OCI-LY3 (cell line): ENCODE measurements at regions not wholly inside any gene's neighbourhood (a gene's known extent, or its start where the extent isn't known, plus 50 kb on each side); places are given as distances from the start of the nearest gene placed in this dataset.

Source experiments
- H2AFZ ChIP-seq: fragments of 200-600, 300-600 bp; shearing (Covaris generic); 2 replicates; pipeline ENCODE4 v1.6.0; 2014; ENCODE audit warnings: antibody characterized with exemption, low read depth, low read length
- H3K27ac ChIP-seq: fragments of 200-600, 300-600 bp; sonication (generic); 2 replicates; pipeline ENCODE4 v1.5.1; 2014; ENCODE audit warnings: mild to moderate bottlenecking, low read length, moderate library complexity, mixed read lengths
- H3K27me3 ChIP-seq: fragments of 200-600, 300-600 bp; sonication (generic); 2 replicates; pipeline ENCODE4 v1.6.1; 2014; ENCODE audit warnings: low read depth, low read length, mixed read lengths
- H3K36me3 ChIP-seq: fragments of 200-600, 300-600 bp; sonication (generic); replicated peaks from 2 replicates; pipeline ENCODE3; 2014; ENCODE audit warnings: low read depth, low read length, mixed read lengths
- H3K4me1 ChIP-seq: fragments of 300-600, 200-600 bp; sonication (generic); 2 replicates; pipeline ENCODE4 v1.6.1; 2014; ENCODE audit warnings: low read length, mixed read lengths
- H3K4me2 ChIP-seq: fragments of 200-600, 300-600 bp; sonication (generic); 2 replicates; pipeline ENCODE4 v1.6.1; 2014; ENCODE audit warnings: low read length, mixed read lengths
- H3K4me3 ChIP-seq: fragments of 300-600, 200-600 bp; sonication (generic); 2 replicates; pipeline ENCODE4 v1.5.1; 2014; ENCODE audit warnings: antibody characterized with exemption, mild to moderate bottlenecking, low read length, moderate library complexity
- H3K79me2 ChIP-seq: fragments of 300-600, 200-600 bp; shearing (Covaris generic); 2 replicates; pipeline ENCODE4 v1.6.1; 2014; ENCODE audit warnings: mild to moderate bottlenecking, low read length, mixed read lengths
- H3K9ac ChIP-seq: fragments of 300-600, 200-600 bp; shearing (Covaris generic); 2 replicates; pipeline ENCODE4 v1.6.0; 2014; ENCODE audit warnings: mild to moderate bottlenecking, low read length, moderate library complexity
- H3K9me3 ChIP-seq: fragments of 200-600, 300-600 bp; shearing (Covaris generic); 2 replicates; pipeline ENCODE4 v1.6.1; 2014; ENCODE audit warnings: low read length, mixed read lengths; ENCODE audit not compliant: insufficient read depth
- H4K20me1 ChIP-seq: fragments of 200-600, 300-600 bp; sonication (generic); 2 replicates; pipeline ENCODE4 v1.6.1; 2016; ENCODE audit warnings: low read length, mixed read lengths; ENCODE audit not compliant: insufficient read depth
- CTCF ChIP-seq: fragments of 200-600, 300-600 bp; sonication (generic); IDR thresholded peaks from 2 replicates; pipeline ENCODE4 v1.5.1; 2014; ENCODE audit warnings: antibody characterized with exemption, low read length, low read depth
- EZH2phosphoT487 ChIP-seq: fragments of 200-600 bp; shearing (Covaris generic); IDR thresholded peaks from 2 replicates; pipeline ENCODE4 v1.6.1; 2018; ENCODE audit warnings: antibody characterized with exemption, mixed run types, low read depth

GRCh38 chr5:155295111-155295510, 281.6 kb downstream of the KIF4B start:
- no peaks in the 10 kb centered on the region for H3K9me3 ChIP-seq
- no peak overlapping the region for H3K4me3 ChIP-seq
- H3K27ac ChIP-seq: no peak overlapping the region
- no peak overlapping the region for H3K4me2 ChIP-seq
- no peak overlapping the region for H3K9ac ChIP-seq
- TF ChIP-seq EZH2phosphoT487: no peak
- no peak for TF ChIP-seq CTCF
- H3K4me1 ChIP-seq: no peaks in the 10 kb centered on the region
- no peaks in the 10 kb centered on the region for H3K79me2 ChIP-seq
- H4K20me1 ChIP-seq: no peaks in the 10 kb centered on the region
- no peaks in the 10 kb centered on the region for H3K36me3 ChIP-seq
- no peaks in the 10 kb centered on the region for H3K27me3 ChIP-seq
- H2AFZ ChIP-seq: no peak overlapping the region

GRCh38 chr5:155299386-155300005, 285.9 kb downstream of the KIF4B start:
- H2AFZ ChIP-seq: no peak overlapping the region
- H3K36me3 ChIP-seq: no peaks in the 10 kb centered on the region
- no peaks in the 10 kb centered on the region for H4K20me1 ChIP-seq
- H3K27ac ChIP-seq: no peak overlapping the region
- no peak overlapping the region for H3K9ac ChIP-seq
- TF ChIP-seq EZH2phosphoT487 (no peak), CTCF (no peak)
- no peaks in the 10 kb centered on the region for H3K79me2 ChIP-seq
- no peaks in the 10 kb centered on the region for H3K9me3 ChIP-seq
- H3K4me1 ChIP-seq: peaks cover 7% of the 10 kb centered on the region; the same call in 1 of the 2 replicates
- no peaks in the 10 kb centered on the region for H3K27me3 ChIP-seq
- no peak overlapping the region for H3K4me3 ChIP-seq
- H3K4me2 ChIP-seq: no peak overlapping the region

- H3K36me3 ChIP-seq: no peaks in the 10 kb centered on the region
- no peak overlapping the region for H3K4me2 ChIP-seq
- no peak overlapping the region for H3K9ac ChIP-seq
- no peaks in the 10 kb centered on the region for H3K27me3 ChIP-seq
- no peaks in the 10 kb centered on the region for H3K79me2 ChIP-seq
- H3K27ac ChIP-seq: no peak overlapping the region
- TF ChIP-seq EZH2phosphoT487: no peak
- TF ChIP-seq CTCF: no peak
- no peaks in the 10 kb centered on the region for H4K20me1 ChIP-seq
- no peaks in the 10 kb centered on the region for H3K9me3 ChIP-seq
- no peak overlapping the region for H3K4me3 ChIP-seq
- H3K4me1 ChIP-seq: peaks cover 7% of the 10 kb centered on the region; the same call in 1 of the 2 replicates
- H2AFZ ChIP-seq: no peak overlapping the region
Measured at GRCh38 chr5:155303120-155303519, 289.6 kb downstream of the KIF4B start.

- H3K27me3 ChIP-seq: no peaks in the 10 kb centered on the region
- H3K4me3 ChIP-seq: no peak overlapping the region
- H2AFZ ChIP-seq: no peak overlapping the region
- no peak overlapping the region for H3K9ac ChIP-seq
- H3K4me2 ChIP-seq: no peak overlapping the region
- no peaks in the 10 kb centered on the region for H3K79me2 ChIP-seq
- no peaks in the 10 kb centered on the region for H3K9me3 ChIP-seq
- no peak overlapping the region for H3K27ac ChIP-seq
- no peak for TF ChIP-seq EZH2phosphoT487
- TF ChIP-seq CTCF: no peak
- H3K4me1 ChIP-seq: peaks cover 7% of the 10 kb centered on the region; the same call in 1 of the 2 replicates
- no peaks in the 10 kb centered on the region for H3K36me3 ChIP-seq
- H4K20me1 ChIP-seq: no peaks in the 10 kb centered on the region
Measured at GRCh38 chr5:155307229-155307628, 293.7 kb downstream of the KIF4B start.
